GM21825 (cell line): ENCODE measurements at regions not wholly inside any gene's neighbourhood (a gene's known extent, or its start where the extent isn't known, plus 50 kb on each side); places are given as distances from the start of the nearest gene placed in this dataset.
"Not testable (repeated sequence)": the region's sequence is repeated elsewhere in the genome, so short reads cannot be mapped to it uniquely, and the experiment has no call there.

Experiments used
- ATAC-seq: cut with Tn5 transposase; IDR thresholded peaks from one replicate; pipeline ENCODE4 v1.9.1; 2021; ENCODE audit warnings: mild to moderate bottlenecking, moderate library complexity; ENCODE audit not compliant: unreplicated experiment

DNA sequence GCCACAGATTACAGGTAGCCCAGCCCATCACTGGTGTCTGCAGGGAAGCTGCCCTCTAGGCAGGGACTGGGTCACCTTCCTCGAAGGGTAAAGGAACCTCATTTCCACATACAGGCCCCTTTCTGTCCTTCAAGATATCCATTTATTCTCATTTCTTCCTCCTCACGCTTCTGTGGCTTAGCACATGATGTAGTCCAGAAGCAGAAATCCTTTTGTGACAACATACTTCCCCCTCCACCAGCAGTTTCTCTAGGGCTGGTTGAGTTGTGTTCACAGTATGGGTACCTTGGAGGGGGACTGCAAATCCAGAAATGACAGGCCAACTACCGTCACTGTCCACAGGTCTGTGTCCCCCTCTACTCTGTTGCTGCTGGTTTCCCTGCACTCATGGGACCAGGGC is 364.9 kb downstream of the ANAPC1 start:
- ATAC-seq = no peak

GRCh38 chr2:111522231-111522768 is 361.7 kb downstream of the ANAPC1 start:
- ATAC-seq = no peak

- ATAC-seq = no peak
Observed at GRCh38 chr2:111523009-111523408, 361.0 kb downstream of the ANAPC1 start.

GRCh38 chr2:111525026-111525425 is 359.0 kb downstream of the ANAPC1 start:
- ATAC-seq = not testable (repeated sequence)

DNA sequence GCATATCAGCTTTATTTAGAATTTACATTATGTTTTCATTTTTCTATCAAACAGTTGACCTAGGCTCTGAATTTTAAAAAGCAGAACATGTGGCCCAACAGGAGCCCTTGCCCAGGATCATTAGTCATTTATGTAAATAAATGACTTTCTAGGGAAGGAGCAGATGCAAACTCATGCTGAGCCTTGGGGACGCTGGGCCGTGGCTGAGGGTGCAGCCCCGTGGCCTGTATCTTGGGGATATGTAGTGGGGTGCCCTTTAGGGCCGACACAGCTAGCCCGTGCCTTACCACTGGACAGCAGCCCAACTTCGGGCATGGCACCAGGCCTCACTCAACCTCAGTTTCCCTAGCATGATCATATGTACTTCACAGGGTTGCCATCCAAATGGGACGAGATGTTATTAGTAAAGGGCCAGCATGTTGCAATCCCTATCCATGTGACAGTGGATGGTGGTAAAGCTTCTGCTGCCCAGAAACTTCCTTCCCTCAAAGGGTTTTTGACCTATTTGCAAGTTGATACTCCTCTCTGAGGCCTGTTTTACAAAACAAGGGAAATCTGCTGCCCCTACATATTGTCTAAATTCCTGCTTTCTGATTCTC is 357.9 kb downstream of the ANAPC1 start:
- not testable (repeated sequence) for ATAC-seq

GRCh38 chr2:111527707-111528400 is 356.1 kb downstream of the ANAPC1 start:
- not testable (repeated sequence) for ATAC-seq

- ATAC-seq = not testable (repeated sequence)
Observed at GRCh38 chr2:111529022-111529421, 355.0 kb downstream of the ANAPC1 start.

- not testable (repeated sequence) for ATAC-seq
Observed at GRCh38 chr2:111530239-111530965, 353.6 kb downstream of the ANAPC1 start.

- ATAC-seq = not testable (repeated sequence)
Observed at GRCh38 chr2:111532682-111533556, 351.1 kb downstream of the ANAPC1 start.

DNA sequence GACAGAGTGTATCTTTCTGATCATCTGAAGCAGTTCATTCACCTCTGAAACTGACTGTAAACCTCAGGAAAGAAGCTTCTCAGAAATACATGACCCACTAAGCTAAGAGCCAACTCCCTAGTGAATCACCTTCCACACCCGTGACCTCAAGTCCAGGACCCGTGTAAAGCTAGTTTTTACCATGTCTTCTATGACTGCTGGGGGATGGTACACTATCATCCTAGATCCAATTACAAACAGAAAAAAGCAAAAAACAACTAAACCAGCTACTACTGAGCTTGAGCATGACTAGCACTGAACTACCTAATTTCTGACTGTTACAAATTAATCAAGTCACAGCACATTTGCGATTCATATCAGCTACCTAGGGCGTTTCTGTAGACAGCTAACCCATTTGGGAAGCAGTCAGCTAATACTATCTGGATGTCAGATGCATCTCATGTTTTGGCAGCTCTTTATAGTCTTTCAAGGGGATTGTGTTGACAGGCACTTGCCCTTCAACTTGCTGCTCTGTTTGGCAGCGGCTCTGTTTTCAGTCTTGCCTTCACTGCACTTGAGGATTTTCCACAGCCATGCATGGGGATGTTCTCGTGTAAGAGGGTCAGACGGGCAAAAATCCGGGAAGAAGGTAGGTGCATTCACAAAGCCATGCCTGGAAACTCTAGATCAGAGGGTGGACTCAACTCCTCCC is 350.3 kb downstream of the ANAPC1 start:
- ATAC-seq = not testable (repeated sequence)

- ATAC-seq = no peak
Observed at GRCh38 chr2:111534910-111535352, 349.1 kb downstream of the ANAPC1 start.

- ATAC-seq = no peak
Observed at GRCh38 chr2:111535404-111535803, 348.6 kb downstream of the ANAPC1 start.

- no peak for ATAC-seq
Observed at GRCh38 chr2:111537078-111537655, 346.8 kb downstream of the ANAPC1 start.

DNA sequence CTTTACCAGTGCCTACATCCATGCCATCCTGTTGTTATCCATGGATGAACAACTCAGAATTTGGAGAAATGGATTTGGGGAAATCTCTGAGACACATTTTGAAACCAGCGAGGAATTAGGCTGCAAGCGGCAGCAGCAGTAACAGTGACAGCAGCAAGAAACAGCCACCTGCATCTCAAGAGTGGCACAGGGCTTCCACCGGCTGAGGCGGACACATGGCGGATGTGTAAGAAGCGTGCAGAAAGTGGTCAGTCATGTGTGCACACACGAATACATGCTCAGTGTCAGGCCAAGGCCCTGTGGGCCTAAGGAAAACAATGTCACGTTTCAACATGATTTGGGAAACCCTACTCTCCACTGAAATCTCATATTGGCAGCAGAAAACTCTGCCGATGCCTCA is 344.0 kb downstream of the ANAPC1 start:
- ATAC-seq = not testable (repeated sequence)

DNA sequence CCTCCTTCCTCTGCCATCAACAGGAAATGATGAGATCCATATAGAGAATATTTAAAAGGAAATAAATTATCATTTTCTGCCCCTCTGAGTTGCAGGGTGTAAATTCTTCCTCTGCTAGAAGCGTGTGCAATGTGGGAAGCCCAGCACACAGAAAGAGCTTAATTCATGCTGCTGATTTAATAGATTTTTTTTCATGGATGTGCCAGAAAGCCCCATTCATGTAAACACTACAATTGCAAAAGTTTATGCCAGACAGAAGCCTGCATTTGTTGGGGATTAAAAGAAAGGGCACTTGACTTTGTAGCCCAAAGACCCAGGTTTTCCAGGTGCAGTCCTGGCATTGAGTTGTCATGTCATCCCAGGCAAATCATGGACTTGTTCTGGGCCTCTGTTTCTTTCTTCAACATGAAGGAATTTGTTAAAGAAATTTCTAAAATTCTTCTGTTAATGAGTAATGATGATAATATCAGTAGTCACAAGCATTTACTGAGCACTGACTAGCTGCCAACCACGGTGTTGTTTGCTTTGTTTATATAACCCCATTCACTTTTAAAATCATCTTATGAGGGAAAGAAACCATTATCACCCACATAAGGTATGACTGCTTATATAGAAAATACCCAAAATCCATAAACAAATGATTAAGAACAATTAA is 341.7 kb downstream of the ANAPC1 start:
- not testable (repeated sequence) for ATAC-seq

GRCh38 chr2:111544006-111544405 is 340.0 kb downstream of the ANAPC1 start:
- ATAC-seq = not testable (repeated sequence)

GRCh38 chr2:111545723-111546431 is 338.1 kb downstream of the ANAPC1 start:
- not testable (repeated sequence) for ATAC-seq

DNA sequence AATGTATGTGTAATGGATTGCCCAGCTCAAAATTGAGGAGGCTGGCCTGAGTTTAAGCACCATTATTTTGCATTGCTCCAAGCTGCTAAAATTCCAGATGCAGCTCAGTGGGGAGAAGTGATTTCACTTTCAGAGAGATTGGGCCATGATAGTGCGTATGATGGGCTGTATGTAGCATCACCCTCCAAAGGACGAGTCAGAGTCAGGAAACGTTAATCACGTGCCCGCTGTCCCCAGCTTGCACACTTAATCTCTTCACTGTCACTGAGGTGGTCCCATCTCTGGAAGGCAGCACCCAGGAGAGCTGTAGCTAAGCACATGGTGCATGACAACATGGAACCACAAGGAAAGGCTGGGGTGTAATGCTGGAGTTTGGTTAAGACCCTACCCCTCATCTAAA is 337.4 kb downstream of the ANAPC1 start:
- ATAC-seq = not testable (repeated sequence)
